ENCODE measurements at regions not wholly inside any gene's neighbourhood (a gene's known extent, or its start where the extent isn't known, plus 50 kb on each side); places are given as distances from the start of the nearest gene placed in this dataset.

- TF ChIP-seq CTCF (conservative IDR thresholded peaks at IDR 0.05), result no peak
These were observed 60.5 kb downstream of the NR2F2 start for GRCh38 chr15:96390986-96391385.

GRCh38 chr15:96392380-96393208 is 62.1 kb downstream of the NR2F2 start:
- H3K27ac ChIP-seq, result no peak overlapping the region
- no peak for TF ChIP-seq CTCF (conservative IDR thresholded peaks at IDR 0.05)

More at GRCh38 chr15:96390986-96391385, 60.5 kb downstream of the NR2F2 start:
- H3K27ac ChIP-seq, result no peak overlapping the region

- H3K27ac ChIP-seq, result no peak overlapping the region
- no peak for TF ChIP-seq CTCF (conservative IDR thresholded peaks at IDR 0.05)
These were observed 62.7 kb downstream of the NR2F2 start for GRCh38 chr15:96393209-96393513.

- no peak for TF ChIP-seq CTCF (conservative IDR thresholded peaks at IDR 0.05)
- no peak overlapping the region for H3K27ac ChIP-seq
These were observed 65.2 kb downstream of the NR2F2 start for GRCh38 chr15:96395687-96396086.

- no peak overlapping the region for H3K27ac ChIP-seq
- TF ChIP-seq CTCF (conservative IDR thresholded peaks at IDR 0.05), result no peak
These were observed 68.3 kb downstream of the NR2F2 start for GRCh38 chr15:96398776-96399175.

GRCh38 chr15:96402403-96402802 is 71.9 kb downstream of the NR2F2 start:
- no peak overlapping the region for H3K27ac ChIP-seq
- no peak for TF ChIP-seq CTCF (conservative IDR thresholded peaks at IDR 0.05)

GRCh38 chr15:96403071-96403470 is 72.6 kb downstream of the NR2F2 start:
- TF ChIP-seq CTCF (conservative IDR thresholded peaks at IDR 0.05), result no peak; the same call in 1 of the 2 replicates
- no peak overlapping the region for H3K27ac ChIP-seq
